Hepatocyte (in vitro differentiated cells): ENCODE measurements at regions not wholly inside any gene's neighbourhood (a gene's known extent, or its start where the extent isn't known, plus 50 kb on each side); places are given as distances from the start of the nearest gene placed in this dataset.

Experiments used
- EZH2 ChIP-seq: fragments of 200-600 bp; sonication (generic); IDR thresholded peaks from 2 replicates; pipeline ENCODE4 v1.6.1; 2016; ENCODE audit warnings: antibody characterized with exemption, mild to moderate bottlenecking, borderline replicate concordance
- TF ChIP-seq, protein P1 (sequence below): fragments of 200-600 bp; sonication (generic); IDR thresholded peaks from 2 replicates; pipeline ENCODE4 v1.5.1; 2016; ENCODE audit warnings: antibody characterized with exemption, mild to moderate bottlenecking; ENCODE audit not compliant: poor library complexity

DNA sequence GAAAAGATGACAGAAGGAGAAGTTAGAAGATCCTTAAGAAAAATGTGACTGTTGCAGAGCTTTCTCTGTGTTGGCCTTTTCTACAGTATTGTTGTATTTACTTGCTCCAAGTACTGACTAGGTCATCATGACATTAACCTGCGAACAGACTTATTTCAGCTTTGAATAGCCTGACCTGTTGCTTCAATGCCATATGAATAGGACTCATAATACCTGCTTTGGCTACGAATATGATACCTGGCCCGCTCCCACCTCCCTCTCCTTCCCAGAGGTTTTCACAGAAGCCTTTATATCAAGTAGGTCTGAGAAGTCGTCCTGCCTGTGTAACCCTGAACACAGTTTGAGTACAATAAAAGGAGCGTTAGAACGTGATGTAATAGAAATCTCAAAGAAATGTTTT lies 169.6 kb upstream of the PGR start:
- TF ChIP-seq, protein P1, sequence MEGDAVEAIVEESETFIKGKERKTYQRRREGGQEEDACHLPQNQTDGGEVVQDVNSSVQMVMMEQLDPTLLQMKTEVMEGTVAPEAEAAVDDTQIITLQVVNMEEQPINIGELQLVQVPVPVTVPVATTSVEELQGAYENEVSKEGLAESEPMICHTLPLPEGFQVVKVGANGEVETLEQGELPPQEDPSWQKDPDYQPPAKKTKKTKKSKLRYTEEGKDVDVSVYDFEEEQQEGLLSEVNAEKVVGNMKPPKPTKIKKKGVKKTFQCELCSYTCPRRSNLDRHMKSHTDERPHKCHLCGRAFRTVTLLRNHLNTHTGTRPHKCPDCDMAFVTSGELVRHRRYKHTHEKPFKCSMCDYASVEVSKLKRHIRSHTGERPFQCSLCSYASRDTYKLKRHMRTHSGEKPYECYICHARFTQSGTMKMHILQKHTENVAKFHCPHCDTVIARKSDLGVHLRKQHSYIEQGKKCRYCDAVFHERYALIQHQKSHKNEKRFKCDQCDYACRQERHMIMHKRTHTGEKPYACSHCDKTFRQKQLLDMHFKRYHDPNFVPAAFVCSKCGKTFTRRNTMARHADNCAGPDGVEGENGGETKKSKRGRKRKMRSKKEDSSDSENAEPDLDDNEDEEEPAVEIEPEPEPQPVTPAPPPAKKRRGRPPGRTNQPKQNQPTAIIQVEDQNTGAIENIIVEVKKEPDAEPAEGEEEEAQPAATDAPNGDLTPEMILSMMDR = no peak
- no peak for TF ChIP-seq EZH2
